SK-N-MC (cell line): ENCODE measurements at regions not wholly inside any gene's neighbourhood (a gene's known extent, or its start where the extent isn't known, plus 50 kb on each side); places are given as distances from the start of the nearest gene placed in this dataset.

Experiments used
- DNase-seq: peaks from one replicate; pipeline ENCODE4 v3.0.0-alpha.2; 2011; ENCODE audit warnings: low read depth, low spot score
- H3K27ac ChIP-seq: fragments of 200-600 bp; sonication (generic); 2 replicates; pipeline ENCODE4 v1.5.1; 2016; ENCODE audit warnings: mixed run types
- H3K36me3 ChIP-seq: fragments of 200-600 bp; sonication (generic); 2 replicates; pipeline ENCODE4 v1.6.1; 2017; ENCODE audit warnings: antibody characterized with exemption, low read length, mixed read lengths; ENCODE audit not compliant: insufficient read depth
- H3K4me3 ChIP-seq: fragments of 200-600 bp; sonication (generic); 2 replicates; pipeline ENCODE4 v1.5.1; 2016
- H3K9ac ChIP-seq: fragments of 200-600 bp; sonication (generic); 2 replicates; pipeline ENCODE4 v1.8.0; 2017; ENCODE audit warnings: mixed run types, mixed read lengths; ENCODE audit not compliant: insufficient read length
- H3K9me3 ChIP-seq: fragments of 200-600 bp; sonication (generic); 2 replicates; pipeline ENCODE4 v1.6.1; 2017; ENCODE audit warnings: low read depth, mild to moderate bottlenecking, antibody characterized with exemption, low read length, moderate library complexity, mixed read lengths
- EZH2 ChIP-seq: fragments of 200-600 bp; sonication (generic); IDR thresholded peaks from one replicate; pipeline ENCODE4 v1.6.1; 2017; ENCODE audit warnings: antibody characterized with exemption
- FOXP2 ChIP-seq: optimal IDR thresholded peaks from 2 replicates; pipeline ENCODE3; 2011; ENCODE audit warnings: mild to moderate bottlenecking, moderate library complexity; ENCODE audit not compliant: insufficient read depth; ENCODE audit errors: extremely low read length, control extremely low read depth
- POLR2AphosphoS5 ChIP-seq: IDR thresholded peaks from 2 replicates; pipeline ENCODE4 v1.6.1; 2012; ENCODE audit warnings: mild to moderate bottlenecking, low read depth, low read length, borderline replicate concordance

GRCh38 chr4:19927381-19927780, 324.3 kb upstream of the SLIT2 start:
- no peak overlapping the region for H3K9ac ChIP-seq
- TF ChIP-seq POLR2AphosphoS5 (no peak), FOXP2 (no peak), EZH2 (no peak)
- no peaks in the 10 kb centered on the region for H3K36me3 ChIP-seq
- H3K4me3 ChIP-seq, result no peak overlapping the region
- no peak for DNase-seq
- H3K9me3 ChIP-seq, result no peaks in the 10 kb centered on the region
- H3K27ac ChIP-seq, result no peak overlapping the region

- DNase-seq, result no peak
- TF ChIP-seq FOXP2 (no peak), POLR2AphosphoS5 (no peak), EZH2 (no peak)
- H3K9ac ChIP-seq, result no peak overlapping the region
These were observed 326.2 kb upstream of the SLIT2 start for GRCh38 chr4:19925516-19925915.

GRCh38 chr4:19924761-19925160, 326.9 kb upstream of the SLIT2 start:
- Histone ChIP-seq H3K4me3 (no peak overlapping the region), H3K36me3 (no peaks in the 10 kb centered on the region), H3K9ac (no peak overlapping the region), H3K27ac (no peak overlapping the region), H3K9me3 (no peaks in the 10 kb centered on the region)
- DNase-seq, result no peak
- TF ChIP-seq POLR2AphosphoS5, result no peak
- TF ChIP-seq EZH2, result no peak
- no peak for TF ChIP-seq FOXP2

More at GRCh38 chr4:19925516-19925915, 326.2 kb upstream of the SLIT2 start:
- Histone ChIP-seq H3K27ac (no peak overlapping the region), H3K9me3 (no peaks in the 10 kb centered on the region), H3K36me3 (no peaks in the 10 kb centered on the region), H3K4me3 (no peak overlapping the region)

- Histone ChIP-seq H3K9ac (no peak overlapping the region), H3K4me3 (no peak overlapping the region), H3K27ac (no peak overlapping the region), H3K9me3 (no peaks in the 10 kb centered on the region), H3K36me3 (no peaks in the 10 kb centered on the region)
- TF ChIP-seq EZH2 (no peak), FOXP2 (no peak), POLR2AphosphoS5 (no peak)
- DNase-seq, result no peak
These were observed 336.4 kb upstream of the SLIT2 start for GRCh38 chr4:19915276-19915675.

- H3K9me3 ChIP-seq, result no peaks in the 10 kb centered on the region
- no peak overlapping the region for H3K27ac ChIP-seq
- H3K36me3 ChIP-seq, result no peaks in the 10 kb centered on the region
- no peak for DNase-seq
- no peak overlapping the region for H3K4me3 ChIP-seq
- H3K9ac ChIP-seq, result no peak overlapping the region
- no peak for TF ChIP-seq FOXP2
These were observed 338.1 kb upstream of the SLIT2 start for GRCh38 chr4:19913650-19914049.

- H3K36me3 ChIP-seq, result no peaks in the 10 kb centered on the region
- H3K4me3 ChIP-seq, result no peak overlapping the region
- DNase-seq, result no peak
- H3K27ac ChIP-seq, result no peak overlapping the region
- H3K9me3 ChIP-seq, result no peaks in the 10 kb centered on the region
- no peak for TF ChIP-seq EZH2
- no peak for TF ChIP-seq POLR2AphosphoS5
- TF ChIP-seq FOXP2, result no peak
- H3K9ac ChIP-seq, result no peak overlapping the region
These were observed 340.7 kb upstream of the SLIT2 start for GRCh38 chr4:19910861-19911525.

- H3K27ac ChIP-seq, result no peak overlapping the region
- no peaks in the 10 kb centered on the region for H3K9me3 ChIP-seq
- DNase-seq, result no peak
- H3K36me3 ChIP-seq, result no peaks in the 10 kb centered on the region
- H3K4me3 ChIP-seq, result no peak overlapping the region
- no peak overlapping the region for H3K9ac ChIP-seq
- TF ChIP-seq POLR2AphosphoS5, result no peak
- no peak for TF ChIP-seq FOXP2
These were observed 346.7 kb upstream of the SLIT2 start for GRCh38 chr4:19905024-19905423.

GRCh38 chr4:19888587-19888986, 363.1 kb upstream of the SLIT2 start:
- no peak for DNase-seq
- Histone ChIP-seq H3K36me3 (no peaks in the 10 kb centered on the region), H3K9me3 (no peaks in the 10 kb centered on the region), H3K27ac (no peak overlapping the region), H3K9ac (no peak overlapping the region), H3K4me3 (no peak overlapping the region)
- TF ChIP-seq FOXP2 (no peak), POLR2AphosphoS5 (no peak), EZH2 (no peak)

- no peak overlapping the region for H3K4me3 ChIP-seq
- no peaks in the 10 kb centered on the region for H3K9me3 ChIP-seq
- DNase-seq, result no peak
- no peak for TF ChIP-seq POLR2AphosphoS5
- TF ChIP-seq FOXP2, result no peak
- no peak for TF ChIP-seq EZH2
- no peaks in the 10 kb centered on the region for H3K36me3 ChIP-seq
- H3K27ac ChIP-seq, result no peak overlapping the region
- H3K9ac ChIP-seq, result no peak overlapping the region
These were observed 367.9 kb upstream of the SLIT2 start for GRCh38 chr4:19883841-19884240.
